ENCODE measurements at regions not wholly inside any gene's neighbourhood (a gene's known extent, or its start where the extent isn't known, plus 50 kb on each side); places are given as distances from the start of the nearest gene placed in this dataset.
"Not testable (repeated sequence)": the region's sequence is repeated elsewhere in the genome, so short reads cannot be mapped to it uniquely, and the experiment has no call there.

GRCh38 chr1:199937661-199938060, 89.8 kb upstream of the NR5A2 start:
- no peak overlapping the region for H3K4me3 ChIP-seq (replicated peaks; ENCODE audit: low read depth, low read length)
- no peak for TF ChIP-seq CTCF (IDR thresholded peaks at IDR 0.05; ENCODE audit: low read length, missing control alignments)
- DNase-seq (ENCODE audit: low read depth), result no peak

- no peak overlapping the region for H3K4me3 ChIP-seq (replicated peaks; ENCODE audit: low read depth, low read length)
- no peak for DNase-seq (ENCODE audit: low read depth)
- no peak for TF ChIP-seq CTCF (IDR thresholded peaks at IDR 0.05; ENCODE audit: low read length, missing control alignments)
Measured at GRCh38 chr1:199944986-199945385, 82.5 kb upstream of the NR5A2 start.

- no peak overlapping the region for H3K4me3 ChIP-seq (replicated peaks; ENCODE audit: low read depth, low read length)
- no peak for TF ChIP-seq CTCF (IDR thresholded peaks at IDR 0.05; ENCODE audit: low read length, missing control alignments)
- DNase-seq (ENCODE audit: low read depth), result no peak
Measured at GRCh38 chr1:199945591-199945990, 81.9 kb upstream of the NR5A2 start.

GRCh38 chr1:199946305-199947155, 81.0 kb upstream of the NR5A2 start:
- TF ChIP-seq CTCF (IDR thresholded peaks at IDR 0.05; ENCODE audit: low read length, missing control alignments), result no peak
- DNase-seq (ENCODE audit: low read depth), result no peak
- no peak overlapping the region for H3K4me3 ChIP-seq (replicated peaks; ENCODE audit: low read depth, low read length)

GRCh38 chr1:199948587-199949280, 78.8 kb upstream of the NR5A2 start:
- TF ChIP-seq CTCF (IDR thresholded peaks at IDR 0.05; ENCODE audit: low read length, missing control alignments), result no peak
- no peak overlapping the region for H3K4me3 ChIP-seq (replicated peaks; ENCODE audit: low read depth, low read length)
- DNase-seq (ENCODE audit: low read depth), result peak; percentile 7

GRCh38 chr1:199951005-199951404, 76.5 kb upstream of the NR5A2 start:
- H3K4me3 ChIP-seq (replicated peaks; ENCODE audit: low read depth, low read length); DNase-seq (ENCODE audit: low read depth): not testable (repeated sequence)

- no peak for TF ChIP-seq CTCF (IDR thresholded peaks at IDR 0.05; ENCODE audit: low read length, missing control alignments)
- H3K4me3 ChIP-seq (replicated peaks; ENCODE audit: low read depth, low read length), result no peak overlapping the region
- no peak for DNase-seq (ENCODE audit: low read depth)
Measured at GRCh38 chr1:199953651-199954050, 73.9 kb upstream of the NR5A2 start.
